ENCODE measurements at regions not wholly inside any gene's neighbourhood (a gene's known extent, or its start where the extent isn't known, plus 50 kb on each side); places are given as distances from the start of the nearest gene placed in this dataset.

DNA sequence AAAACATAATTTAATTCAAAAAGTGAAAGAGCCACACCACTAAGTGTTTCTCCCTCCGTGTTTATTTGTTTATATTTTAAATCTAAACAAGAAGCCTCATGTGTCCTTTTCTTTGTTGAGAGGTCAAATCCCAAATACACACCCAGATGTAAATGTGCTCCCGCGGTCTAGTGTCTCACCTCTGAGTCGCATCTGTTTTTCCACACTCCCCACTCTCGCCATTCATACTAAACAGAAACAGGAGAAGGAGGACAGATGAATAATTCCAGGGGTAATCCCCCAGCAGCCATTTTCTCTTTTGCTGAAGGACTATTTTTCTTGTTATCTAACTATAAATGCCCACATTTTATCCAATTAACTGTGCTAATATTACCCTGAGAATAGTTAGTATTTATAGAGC is 361.6 kb upstream of the RIOK2 start:
- ATAC-seq (no peak), DNase-seq (no peak)
- Mint-ChIP-seq H3K4me3 (no peak overlapping the region), H3K36me3 (ENCODE audit: low read depth) (no peaks in the 10 kb centered on the region), H3K27ac (no peak overlapping the region), H3K4me1 (no peaks in the 10 kb centered on the region), H3K27me3 (no peaks in the 10 kb centered on the region)
- H3K9me3 ChIP-seq (ENCODE audit: control insufficient read depth, low read length, poor library complexity, severe bottlenecking) = no peaks in the 10 kb centered on the region

DNA sequence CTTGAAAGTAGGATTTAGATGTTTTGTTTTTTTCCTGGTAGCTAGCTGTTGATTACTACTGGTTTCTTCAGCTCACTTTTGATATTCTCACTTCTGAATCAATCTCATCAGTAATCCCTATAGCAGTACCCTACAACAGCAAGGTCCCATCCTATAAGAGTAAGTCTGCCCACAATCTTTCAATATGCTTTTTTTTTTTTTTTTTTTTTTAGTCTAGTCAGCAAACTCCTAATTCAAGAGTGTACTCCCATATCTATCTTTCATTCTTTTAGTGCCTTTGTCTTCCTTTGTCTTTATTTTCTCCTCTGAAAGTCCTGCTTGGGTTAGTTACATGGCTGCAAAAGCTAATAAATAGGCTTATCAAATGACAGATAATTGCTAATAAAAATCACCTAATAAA is 362.4 kb upstream of the RIOK2 start:
- no peaks in the 10 kb centered on the region for H3K9me3 ChIP-seq (ENCODE audit: control insufficient read depth, low read length, poor library complexity, severe bottlenecking)
- Mint-ChIP-seq H3K27ac (no peak overlapping the region), H3K27me3 (no peaks in the 10 kb centered on the region), H3K4me3 (no peak overlapping the region), H3K4me1 (no peaks in the 10 kb centered on the region), H3K36me3 (ENCODE audit: low read depth) (no peaks in the 10 kb centered on the region)
- ATAC-seq (no peak), DNase-seq (no peak)

DNA sequence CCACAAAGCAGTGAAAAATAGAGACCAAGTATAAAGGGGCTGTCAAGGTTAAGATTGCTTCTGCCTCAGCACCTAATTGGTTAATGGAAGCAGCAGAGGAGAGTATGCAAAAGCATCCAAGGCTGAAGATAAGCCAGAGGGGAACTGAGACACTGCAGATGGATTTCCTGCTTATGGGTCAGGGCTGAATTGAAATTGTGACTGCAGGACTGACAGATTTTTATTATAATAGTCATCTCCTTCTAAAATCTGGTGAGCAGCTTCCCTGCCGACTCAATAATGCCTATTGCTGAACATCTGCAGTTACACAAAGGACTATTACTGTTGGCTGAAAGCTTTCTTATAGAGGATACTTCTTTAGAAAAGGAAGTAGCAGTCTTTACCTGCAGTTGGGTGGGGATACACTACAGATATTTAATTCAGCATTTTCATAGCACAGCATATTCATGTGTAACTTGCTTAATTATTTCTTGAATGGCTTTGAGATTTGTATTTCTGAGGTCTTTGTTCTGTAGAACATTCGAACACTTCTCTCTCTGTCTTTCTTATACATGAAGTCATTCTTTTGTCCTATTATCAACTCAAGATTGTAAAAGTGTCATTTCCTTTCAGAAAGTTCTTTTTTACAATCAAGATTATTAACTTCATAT is 363.0 kb upstream of the RIOK2 start:
- DNase-seq = no peak
- no peaks in the 10 kb centered on the region for H3K36me3 Mint-ChIP-seq (ENCODE audit: low read depth)
- ATAC-seq = no peak

DNA sequence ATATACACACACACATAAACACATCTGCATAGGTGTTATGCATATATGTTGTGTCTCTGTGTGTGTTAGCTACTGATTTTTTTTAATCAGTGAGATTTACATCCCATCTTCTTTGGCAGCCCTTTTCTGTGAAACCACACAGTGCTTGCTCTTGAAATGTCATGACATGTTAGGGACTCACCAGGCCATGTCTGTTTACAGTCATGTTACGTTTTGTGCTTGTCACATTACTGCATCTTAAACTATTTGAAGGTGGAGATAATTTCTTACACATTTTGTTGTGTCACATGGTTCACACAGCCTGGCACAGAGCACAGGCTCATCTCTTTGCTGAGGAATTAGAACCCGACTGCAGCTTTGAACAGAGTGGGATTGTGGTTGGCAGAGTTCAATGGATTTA is 364.4 kb upstream of the RIOK2 start:
- DNase-seq (no peak), ATAC-seq (no peak)
- Mint-ChIP-seq H3K4me1 (no peaks in the 10 kb centered on the region), H3K4me3 (no peak overlapping the region), H3K27me3 (no peaks in the 10 kb centered on the region), H3K36me3 (ENCODE audit: low read depth) (no peaks in the 10 kb centered on the region), H3K27ac (no peak overlapping the region)
- H3K9me3 ChIP-seq (ENCODE audit: control insufficient read depth, low read length, poor library complexity, severe bottlenecking) = no peaks in the 10 kb centered on the region

More for the DNA sequence above, 363.0 kb upstream of the RIOK2 start:
- Mint-ChIP-seq H3K4me3 (no peak overlapping the region), H3K4me1 (no peaks in the 10 kb centered on the region), H3K27me3 (no peaks in the 10 kb centered on the region), H3K27ac (no peak overlapping the region)
- no peaks in the 10 kb centered on the region for H3K9me3 ChIP-seq (ENCODE audit: control insufficient read depth, low read length, poor library complexity, severe bottlenecking)

DNA sequence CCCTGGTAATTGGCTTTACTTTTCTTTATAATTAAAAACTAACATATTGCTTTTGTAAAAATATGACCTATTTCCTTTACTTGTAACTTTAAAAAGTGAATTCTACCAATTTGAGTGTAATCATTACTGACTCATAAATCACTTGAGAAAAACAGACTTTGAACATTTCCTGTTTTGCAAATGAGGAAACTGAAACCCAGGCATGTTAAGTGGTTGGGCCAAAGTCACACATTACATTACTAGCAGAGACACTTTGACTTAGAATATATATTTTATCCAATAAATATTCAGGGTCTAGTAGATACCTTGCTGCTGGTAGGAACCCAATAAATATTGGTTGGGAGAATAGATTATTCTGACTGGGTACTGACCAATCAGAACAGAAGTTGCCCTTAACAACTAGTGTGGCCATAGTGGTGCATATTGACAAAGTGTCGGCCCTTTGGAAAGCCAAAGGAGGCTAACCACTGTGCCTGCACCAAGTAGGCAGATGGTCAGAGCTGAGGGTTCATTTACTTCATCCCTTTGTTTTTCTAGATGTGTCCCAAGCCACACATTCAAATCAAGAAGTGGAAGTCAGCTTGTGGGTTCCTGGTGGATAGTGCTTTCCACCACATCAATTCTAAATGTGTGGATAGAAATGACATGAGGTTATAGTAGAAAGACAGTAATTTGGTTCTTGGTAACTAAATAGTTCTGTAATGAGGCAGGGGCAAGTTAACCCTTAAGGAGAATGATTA is 365.1 kb upstream of the RIOK2 start:
- Mint-ChIP-seq H3K4me1 (no peaks in the 10 kb centered on the region), H3K27me3 (no peaks in the 10 kb centered on the region), H3K27ac (peak overlapping the region; percentile 10), H3K4me3 (no peak overlapping the region), H3K36me3 (ENCODE audit: low read depth) (no peaks in the 10 kb centered on the region)
- DNase-seq = no peak
- peak; percentile 30 for ATAC-seq
- no peaks in the 10 kb centered on the region for H3K9me3 ChIP-seq (ENCODE audit: control insufficient read depth, low read length, poor library complexity, severe bottlenecking)

DNA sequence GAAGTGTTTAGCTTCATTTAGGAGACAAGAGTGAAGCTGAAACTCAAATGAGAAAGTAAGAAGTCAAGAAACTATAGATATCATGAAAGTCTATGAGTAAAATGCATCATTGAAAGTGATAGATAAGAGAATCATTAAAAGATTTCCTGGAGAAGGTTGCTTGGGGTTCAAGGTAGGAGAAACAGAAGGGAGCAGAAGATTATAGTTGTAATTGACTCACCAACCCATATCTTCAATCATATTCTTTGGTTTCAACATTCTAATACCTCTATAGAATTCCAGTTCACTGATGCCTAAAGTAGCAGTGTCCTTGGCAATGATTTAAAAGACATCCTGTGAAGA is 365.7 kb upstream of the RIOK2 start:
- Mint-ChIP-seq H3K36me3 (ENCODE audit: low read depth) (no peaks in the 10 kb centered on the region), H3K4me1 (no peaks in the 10 kb centered on the region), H3K27ac (peak overlapping the region; percentile 10), H3K27me3 (no peaks in the 10 kb centered on the region), H3K4me3 (no peak overlapping the region)
- no peaks in the 10 kb centered on the region for H3K9me3 ChIP-seq (ENCODE audit: control insufficient read depth, low read length, poor library complexity, severe bottlenecking)
- ATAC-seq (no peak), DNase-seq (no peak)

DNA sequence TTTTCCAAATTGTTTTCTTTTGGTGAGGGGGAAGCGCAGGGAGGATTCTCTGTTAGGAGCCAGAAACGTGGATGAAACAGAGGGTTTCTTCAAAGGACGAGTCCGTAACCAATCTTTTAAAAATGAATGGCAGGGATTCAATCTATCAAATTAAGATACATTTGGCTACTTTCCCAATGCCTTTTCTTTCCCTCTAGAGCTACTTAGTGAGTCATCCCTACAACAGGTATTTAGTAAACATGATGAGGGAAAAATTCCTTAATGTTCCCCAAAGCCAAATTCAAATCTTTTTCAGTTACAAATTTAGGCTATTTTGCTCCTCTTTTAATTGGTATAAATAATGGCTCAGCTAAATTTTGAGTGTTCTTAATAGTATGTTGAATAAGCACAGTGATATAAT is 366.4 kb upstream of the RIOK2 start:
- H3K27ac Mint-ChIP-seq = no peak overlapping the region
- no peak overlapping the region for H3K4me3 Mint-ChIP-seq

DNA sequence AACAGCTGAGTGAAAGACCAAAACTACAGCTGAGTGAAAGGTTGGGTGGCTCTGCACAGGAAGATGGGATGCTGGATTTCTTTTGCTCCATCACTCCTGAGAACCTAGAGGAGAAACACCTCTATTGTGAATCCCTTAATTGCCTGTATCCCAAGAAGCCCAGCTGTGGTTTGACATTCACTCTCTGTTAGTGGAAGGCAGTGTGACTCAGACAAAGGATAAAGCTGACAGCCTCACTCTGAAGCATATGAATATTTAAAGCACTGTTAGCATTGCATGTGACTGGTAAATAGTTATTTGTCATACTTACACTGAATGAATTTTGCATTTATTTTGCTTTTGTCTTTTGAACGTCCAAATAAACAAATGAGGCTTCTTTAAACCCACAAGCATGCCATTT is 367.1 kb upstream of the RIOK2 start:
- no peak overlapping the region for H3K27ac Mint-ChIP-seq

More for the DNA sequence above, 366.4 kb upstream of the RIOK2 start:
- ATAC-seq (no peak), DNase-seq (no peak)
- Mint-ChIP-seq H3K27me3 (no peaks in the 10 kb centered on the region), H3K36me3 (ENCODE audit: low read depth) (no peaks in the 10 kb centered on the region), H3K4me1 (no peaks in the 10 kb centered on the region)
- no peaks in the 10 kb centered on the region for H3K9me3 ChIP-seq (ENCODE audit: control insufficient read depth, low read length, poor library complexity, severe bottlenecking)

DNA sequence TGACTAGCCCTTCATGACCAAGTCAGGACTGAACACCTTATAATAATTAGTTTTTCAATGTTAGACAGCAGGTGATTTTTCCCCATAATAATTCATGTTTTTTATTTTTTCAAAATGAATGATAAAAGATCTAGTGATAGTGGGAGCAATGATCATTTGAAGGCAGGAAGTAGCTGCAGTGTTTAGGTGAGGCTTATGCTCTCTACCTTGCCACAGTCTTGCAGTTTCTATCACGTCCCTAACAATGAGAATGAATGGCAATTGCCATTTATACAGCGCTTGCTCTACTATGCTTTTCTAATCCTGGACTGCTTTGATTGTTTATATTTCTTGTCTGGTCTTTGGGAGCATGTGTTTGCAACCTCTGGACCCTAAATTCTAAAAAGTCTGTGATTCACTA is 367.8 kb upstream of the RIOK2 start:
- no peaks in the 10 kb centered on the region for H3K4me1 Mint-ChIP-seq
- no peak for DNase-seq
- no peaks in the 10 kb centered on the region for H3K27me3 Mint-ChIP-seq
- no peak overlapping the region for H3K27ac Mint-ChIP-seq
- ATAC-seq = no peak
- no peak overlapping the region for H3K4me3 Mint-ChIP-seq
- H3K36me3 Mint-ChIP-seq (ENCODE audit: low read depth) = no peaks in the 10 kb centered on the region
- no peaks in the 10 kb centered on the region for H3K9me3 ChIP-seq (ENCODE audit: control insufficient read depth, low read length, poor library complexity, severe bottlenecking)

More for the DNA sequence above, 367.1 kb upstream of the RIOK2 start:
- DNase-seq (no peak), ATAC-seq (no peak)
- no peaks in the 10 kb centered on the region for H3K36me3 Mint-ChIP-seq (ENCODE audit: low read depth)
- H3K4me3 Mint-ChIP-seq = no peak overlapping the region
- no peaks in the 10 kb centered on the region for H3K9me3 ChIP-seq (ENCODE audit: control insufficient read depth, low read length, poor library complexity, severe bottlenecking)
- H3K4me1 Mint-ChIP-seq = no peaks in the 10 kb centered on the region
- no peaks in the 10 kb centered on the region for H3K27me3 Mint-ChIP-seq

DNA sequence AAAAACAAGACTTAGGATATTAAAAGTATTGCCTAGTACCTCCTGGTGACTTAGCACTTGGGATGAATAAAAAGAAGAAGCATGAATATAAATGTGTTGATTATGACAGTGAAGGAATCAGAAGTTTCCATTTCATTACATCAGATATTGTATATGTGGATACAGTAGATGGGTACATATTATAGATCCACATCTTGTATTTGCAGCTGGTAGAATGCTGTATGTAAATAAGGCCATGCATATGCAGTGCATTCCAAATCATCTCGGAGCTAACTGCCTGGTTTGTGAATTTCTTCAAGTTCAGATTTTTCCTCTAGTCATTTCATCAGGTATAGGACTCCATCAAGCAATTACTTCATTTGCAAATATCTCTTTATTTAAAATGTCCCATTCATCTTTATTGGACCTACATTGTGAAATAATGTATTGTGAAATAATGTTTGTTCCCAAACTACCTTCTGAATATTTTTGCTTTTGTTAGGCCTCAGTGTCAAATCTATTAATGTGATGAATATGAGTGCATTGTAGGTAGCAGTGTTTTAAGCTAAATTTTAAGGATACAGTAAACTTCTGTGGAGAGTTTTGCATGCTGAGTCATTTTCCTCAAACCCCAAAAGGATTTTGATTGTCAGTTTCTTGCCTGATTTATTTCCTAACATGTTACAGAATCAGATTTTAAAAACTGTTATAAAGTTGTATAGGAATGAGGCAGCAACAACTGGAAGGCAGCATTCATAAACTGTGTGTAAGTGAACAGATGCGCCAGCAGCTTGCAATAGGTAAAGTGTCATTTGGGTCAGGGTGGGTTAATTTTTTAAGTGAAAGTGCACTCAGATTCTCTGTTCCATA is 370.8 kb upstream of the RIOK2 start:
- Mint-ChIP-seq H3K36me3 (ENCODE audit: low read depth) (no peaks in the 10 kb centered on the region), H3K27ac (no peak overlapping the region), H3K4me1 (no peaks in the 10 kb centered on the region), H3K27me3 (no peaks in the 10 kb centered on the region), H3K4me3 (no peak overlapping the region)
- ATAC-seq (no peak), DNase-seq (no peak)
- H3K9me3 ChIP-seq (ENCODE audit: control insufficient read depth, low read length, poor library complexity, severe bottlenecking) = no peaks in the 10 kb centered on the region

DNA sequence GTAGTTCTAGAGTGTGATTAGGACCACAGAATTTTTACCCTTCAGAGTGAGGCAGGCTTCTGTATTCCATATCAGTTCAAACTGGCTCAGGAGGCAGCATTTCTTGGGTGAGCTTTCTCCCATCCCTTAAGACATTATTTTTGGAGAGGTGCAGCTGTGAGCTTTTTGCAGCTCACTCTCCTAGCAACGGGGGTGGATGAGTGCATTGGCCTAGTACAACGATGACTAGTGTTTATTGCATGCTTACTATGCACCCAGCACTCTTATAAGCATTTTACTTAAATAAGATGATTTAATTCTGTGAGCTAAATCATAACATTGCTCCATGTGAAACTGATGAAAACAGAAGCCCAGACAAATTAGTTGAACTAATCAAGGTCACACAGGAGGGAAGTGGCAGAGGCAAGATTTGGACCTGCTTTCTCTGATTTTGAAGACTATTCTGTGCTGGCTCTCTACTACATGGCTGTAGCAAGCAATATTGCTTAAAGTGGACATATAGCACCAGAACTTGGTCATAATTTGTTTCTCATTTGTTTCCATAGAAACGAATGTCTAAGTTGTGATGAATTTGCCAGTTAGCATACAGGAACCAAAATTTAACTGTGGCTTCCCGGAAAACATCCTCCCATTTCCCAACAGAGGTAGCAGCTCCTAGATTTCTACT is 372.1 kb upstream of the RIOK2 start:
- no peaks in the 10 kb centered on the region for H3K36me3 Mint-ChIP-seq (ENCODE audit: low read depth)
- no peaks in the 10 kb centered on the region for H3K27me3 Mint-ChIP-seq
- no peaks in the 10 kb centered on the region for H3K4me1 Mint-ChIP-seq
- DNase-seq (no peak), ATAC-seq (no peak)
- H3K9me3 ChIP-seq (ENCODE audit: control insufficient read depth, low read length, poor library complexity, severe bottlenecking) = no peaks in the 10 kb centered on the region
- H3K4me3 Mint-ChIP-seq = no peak overlapping the region
- H3K27ac Mint-ChIP-seq = no peak overlapping the region

DNA sequence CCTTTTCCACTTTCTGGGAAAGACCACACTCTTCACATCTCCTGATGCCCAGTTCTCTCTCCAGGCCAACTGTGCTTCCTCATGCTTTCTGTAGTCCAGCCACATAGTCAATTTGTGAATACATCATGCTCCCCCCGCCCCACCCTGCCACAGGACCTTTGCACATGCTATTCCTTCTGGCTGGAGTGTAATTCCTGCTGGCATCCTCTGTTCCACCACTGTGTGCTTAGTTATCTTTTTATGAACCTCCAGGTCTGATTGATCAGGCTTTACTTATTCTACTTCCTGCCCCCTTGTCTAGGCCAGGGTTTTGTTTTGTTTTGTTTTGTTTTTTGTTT is 372.6 kb upstream of the RIOK2 start:
- H3K9me3 ChIP-seq (ENCODE audit: control insufficient read depth, low read length, poor library complexity, severe bottlenecking) = no peaks in the 10 kb centered on the region
- Mint-ChIP-seq H3K36me3 (ENCODE audit: low read depth) (no peaks in the 10 kb centered on the region), H3K27me3 (no peaks in the 10 kb centered on the region), H3K4me1 (no peaks in the 10 kb centered on the region), H3K27ac (no peak overlapping the region), H3K4me3 (no peak overlapping the region)
- ATAC-seq = no peak
- DNase-seq = no peak

DNA sequence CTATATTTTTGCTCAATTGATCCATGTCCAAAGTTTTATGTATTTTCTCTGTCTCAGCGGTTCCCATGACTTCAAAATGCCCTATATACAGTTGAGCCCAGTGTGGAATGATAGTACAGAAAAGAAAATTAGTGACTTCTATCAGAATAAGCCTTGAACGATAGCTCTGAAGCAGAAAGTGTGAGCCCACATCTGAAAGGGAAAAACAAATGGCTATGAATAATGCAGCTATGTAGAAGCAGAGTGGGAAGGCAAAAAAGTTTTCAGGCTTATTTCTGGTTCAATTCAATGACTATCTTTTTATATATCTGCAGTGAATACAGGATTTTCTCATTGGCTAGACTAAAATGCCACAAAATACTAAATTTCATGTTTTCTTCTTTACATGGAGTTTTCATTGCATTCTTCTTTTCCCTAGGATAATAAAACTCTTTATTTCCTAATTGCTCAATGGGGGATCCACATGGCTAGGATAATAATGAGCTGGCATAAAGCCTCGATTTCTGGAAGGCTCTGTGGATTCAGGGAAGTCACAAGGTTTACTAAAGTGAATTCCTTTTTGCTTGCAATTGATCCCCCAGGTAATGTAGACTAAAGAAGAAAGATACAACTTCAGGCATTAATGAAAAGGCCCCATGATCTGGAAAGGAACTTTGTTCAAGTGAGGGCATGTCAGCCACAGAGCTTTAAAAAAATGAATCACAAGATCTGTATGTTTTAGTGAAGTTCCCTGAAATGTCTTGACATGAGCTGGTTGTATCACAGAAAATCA is 377.0 kb upstream of the RIOK2 start:
- no peak overlapping the region for H3K27ac Mint-ChIP-seq
- no peaks in the 10 kb centered on the region for H3K36me3 Mint-ChIP-seq (ENCODE audit: low read depth)
- ATAC-seq = no peak
- H3K9me3 ChIP-seq (ENCODE audit: control insufficient read depth, low read length, poor library complexity, severe bottlenecking) = no peaks in the 10 kb centered on the region
- no peak for DNase-seq
- no peaks in the 10 kb centered on the region for H3K4me1 Mint-ChIP-seq
- no peak overlapping the region for H3K4me3 Mint-ChIP-seq
- no peaks in the 10 kb centered on the region for H3K27me3 Mint-ChIP-seq
